Hindlimb muscle (tissue), 1 donor: ENCODE measurements at regions not wholly inside any gene's neighbourhood (a gene's known extent, or its start where the extent isn't known, plus 50 kb on each side); places are given as distances from the start of the nearest gene placed in this dataset.
A peak's percentile ranks its signal among the peaks of the same experiment; 100 is the strongest.

ENCODE experiments used
- DNase-seq: peaks from one replicate; pipeline ENCODE4 v3.0.0-alpha.2; 2013

DNA sequence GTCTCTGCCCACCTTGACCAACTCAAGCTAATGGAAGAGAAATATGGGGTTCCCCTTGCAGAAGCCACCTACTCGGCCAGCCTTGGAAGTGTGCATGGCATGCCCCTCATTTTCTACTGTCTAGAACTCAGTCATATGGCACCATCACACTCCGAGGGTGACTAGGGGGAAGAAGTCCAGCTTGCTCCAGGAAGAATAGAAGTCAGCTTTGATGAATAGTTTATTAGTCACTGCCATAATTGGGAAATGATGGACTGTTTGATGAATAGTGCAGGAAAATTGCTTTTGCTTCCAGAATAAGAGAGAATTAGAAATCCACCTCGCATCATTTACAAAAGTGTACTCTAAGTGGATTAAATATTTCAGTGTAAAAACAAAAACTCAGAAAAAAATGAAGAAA, 1030.6 kb downstream of the VRK1 start:
- no peak for DNase-seq

DNA sequence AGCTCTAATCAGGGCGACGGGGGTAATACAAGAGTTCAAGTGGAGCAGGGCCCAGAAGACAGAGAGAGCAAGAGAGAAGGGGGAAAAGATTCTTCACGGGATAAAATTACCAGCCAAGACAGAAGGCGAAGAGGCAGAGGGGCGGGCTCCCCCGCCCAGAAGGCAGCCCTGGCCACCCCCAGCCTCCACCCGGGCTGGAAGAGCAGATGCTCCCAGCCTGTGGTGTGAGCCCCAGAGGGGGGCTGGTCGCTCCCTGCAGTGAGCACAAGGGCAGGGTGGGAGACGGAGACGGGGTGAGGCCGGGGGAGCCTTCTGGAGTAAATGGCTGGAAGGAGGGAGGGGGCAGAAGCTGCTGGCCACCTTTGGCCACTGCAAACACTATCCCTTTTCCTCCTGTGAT, 1035.6 kb downstream of the VRK1 start:
- DNase-seq = no peak

DNA sequence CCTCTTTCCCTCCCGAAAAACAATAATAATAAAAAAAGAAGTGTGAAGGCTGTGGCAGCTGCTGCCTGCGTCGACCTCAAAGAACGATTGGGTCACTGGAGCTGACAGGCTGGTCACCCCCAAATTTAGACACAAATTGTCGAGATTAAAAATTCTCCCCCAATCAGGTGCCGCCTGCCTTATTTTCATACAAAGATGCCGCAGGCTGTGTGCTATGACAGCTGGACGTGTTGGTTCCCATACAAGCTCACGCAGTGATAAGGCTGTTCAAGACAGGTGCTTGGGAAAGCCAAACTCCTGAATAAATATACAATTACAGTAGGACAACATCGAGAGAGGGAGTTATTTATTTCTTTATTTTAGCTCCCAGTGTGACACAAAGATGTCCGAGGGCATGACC, 1041.8 kb downstream of the VRK1 start:
- no peak for DNase-seq

DNA sequence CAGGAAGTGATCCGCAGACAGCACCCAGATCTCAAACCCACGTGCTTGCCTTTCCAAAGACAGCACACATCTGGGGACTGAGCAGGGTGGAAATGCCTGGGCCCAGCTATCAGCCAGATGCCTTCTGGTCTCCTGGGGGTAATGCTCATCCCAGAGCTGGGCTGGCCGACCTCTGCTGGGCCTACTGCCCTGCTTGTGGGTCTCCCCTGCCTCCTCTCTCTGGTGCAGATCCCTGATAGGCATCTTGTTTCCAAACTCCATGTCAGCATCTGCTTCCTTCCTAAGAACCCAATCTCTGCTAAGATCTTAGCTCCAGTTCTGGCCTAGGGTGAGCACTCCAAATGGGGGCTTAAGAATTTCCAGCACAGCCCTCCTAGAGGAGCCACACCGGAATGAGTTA, 1043.0 kb downstream of the VRK1 start:
- DNase-seq = no peak

DNA sequence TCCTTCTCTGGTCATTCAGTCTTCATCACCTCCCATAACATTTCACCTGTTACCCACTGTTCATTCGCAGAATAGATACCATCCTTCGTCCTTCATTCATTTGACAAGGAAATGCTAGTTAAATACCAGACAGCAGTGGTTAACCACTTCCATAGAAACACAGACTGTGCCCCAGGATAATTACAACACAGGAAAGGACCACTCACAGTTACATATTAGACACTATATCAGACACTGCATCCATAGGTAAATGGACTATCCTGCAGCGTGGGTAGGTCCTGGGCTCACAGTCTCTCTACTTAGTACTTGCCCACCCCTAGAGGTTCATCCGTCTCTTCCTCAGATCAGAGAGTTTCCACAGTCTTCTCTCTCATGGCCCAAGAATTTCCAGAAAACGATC, 1044.6 kb downstream of the VRK1 start:
- DNase-seq = no peak

DNA sequence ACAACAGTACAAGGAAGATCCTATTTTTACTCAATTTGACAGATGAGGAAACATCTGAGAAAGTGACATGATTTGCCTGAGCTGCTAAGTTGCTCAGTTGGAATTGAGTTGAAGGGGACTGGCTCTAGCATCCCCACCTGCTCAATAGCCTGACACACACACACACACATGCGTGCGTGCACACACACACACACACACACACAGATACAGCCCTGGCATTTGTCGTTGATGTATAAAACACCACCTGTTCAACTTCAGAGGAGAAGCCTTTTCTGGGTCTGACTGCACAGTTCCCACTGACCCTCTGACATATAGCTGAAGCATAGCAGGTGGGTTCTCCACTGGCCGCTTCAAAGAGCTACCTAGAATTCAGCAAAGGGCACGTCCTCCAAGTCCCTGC, 1045.9 kb downstream of the VRK1 start:
- no peak for DNase-seq

DNA sequence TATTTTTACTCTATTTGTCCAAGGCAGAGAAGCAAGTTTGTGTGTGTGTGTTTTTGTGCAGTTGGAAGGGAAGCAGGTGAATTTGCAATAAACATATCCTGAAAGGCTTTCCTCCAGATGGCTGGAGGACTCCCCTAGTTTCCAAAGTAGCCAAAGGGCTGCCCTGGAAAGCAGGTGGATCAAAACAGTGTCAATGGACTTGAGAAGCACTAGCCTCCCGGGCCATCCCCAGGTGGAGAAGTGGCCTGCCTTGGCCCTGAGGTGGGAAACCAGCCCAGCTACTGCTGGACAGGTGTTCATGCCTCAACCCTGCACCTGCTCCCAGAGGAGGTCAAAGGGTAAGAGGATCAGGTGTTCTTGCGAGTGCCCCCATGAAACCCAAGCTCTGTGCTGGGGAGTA, 1046.9 kb downstream of the VRK1 start:
- DNase-seq = no peak

DNA sequence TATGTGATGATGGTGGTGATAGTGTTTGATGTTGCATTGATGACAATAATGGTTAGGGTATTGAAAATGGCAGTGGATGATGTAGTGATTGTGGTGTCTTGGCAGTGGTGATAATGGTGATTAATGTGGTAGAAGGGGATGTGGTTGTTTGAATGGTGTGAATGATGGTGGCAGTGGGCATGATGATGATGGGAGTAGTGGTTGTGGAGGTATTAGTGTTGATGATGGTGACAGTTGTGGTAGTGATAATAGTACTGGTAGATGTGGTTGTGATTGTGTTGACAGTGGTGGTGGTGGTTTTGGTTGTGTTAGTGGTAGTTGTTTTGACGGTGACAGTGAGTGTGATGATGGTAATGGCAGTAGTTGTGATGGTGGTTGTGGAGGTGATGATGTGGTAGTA, 1049.0 kb downstream of the VRK1 start:
- DNase-seq = no peak

DNA sequence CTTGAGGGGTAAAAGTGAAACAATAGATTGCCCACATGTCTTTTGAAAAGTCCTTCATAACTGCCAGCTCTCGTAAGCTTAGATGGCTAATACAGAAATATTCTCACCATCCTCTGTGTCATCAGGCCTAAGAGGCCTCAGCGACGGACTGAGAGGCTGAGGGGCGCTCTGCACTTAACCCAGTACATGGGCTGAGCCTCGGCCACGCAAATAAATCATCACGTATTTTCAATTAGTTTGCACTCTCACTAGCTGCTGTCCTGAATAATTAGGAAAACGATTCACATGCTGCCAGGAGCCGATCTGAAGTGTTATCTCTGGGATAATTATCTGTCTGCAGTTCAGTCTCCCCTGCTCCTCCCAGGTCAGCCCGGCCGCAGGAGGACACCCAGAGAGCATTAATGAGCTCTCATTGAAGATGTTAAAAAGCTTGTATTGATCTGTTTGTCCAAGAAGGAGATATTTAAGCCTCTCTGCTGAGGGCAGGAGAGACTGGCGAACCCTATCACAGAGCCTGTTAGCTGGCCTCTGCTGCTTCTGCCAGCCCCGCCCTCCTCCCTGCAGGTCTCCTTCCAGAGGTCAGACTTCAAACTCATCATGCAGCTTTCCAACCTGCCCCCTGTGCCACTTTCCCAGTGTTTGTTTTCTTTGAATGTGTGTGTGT, 1051.3 kb downstream of the VRK1 start:
- no peak for DNase-seq

DNA sequence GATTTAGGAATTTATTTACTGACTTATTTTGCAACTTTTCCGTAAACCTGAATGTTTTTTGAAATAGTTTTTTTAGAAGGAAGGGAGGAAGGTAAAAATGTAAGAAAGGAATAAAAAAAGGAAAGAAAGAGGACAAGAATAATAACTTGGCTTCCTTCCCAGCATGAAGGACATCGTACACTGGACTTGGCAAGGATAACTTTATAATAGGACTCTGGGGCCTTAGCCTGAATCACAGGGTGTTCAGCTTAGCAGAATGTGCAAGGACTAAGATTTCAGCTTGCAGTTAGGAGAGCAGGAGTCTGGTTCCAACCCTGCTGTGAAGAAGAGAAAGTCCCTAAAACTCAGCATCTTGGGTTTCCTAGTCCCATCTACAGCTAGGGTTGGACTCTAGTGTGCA, 1053.3 kb downstream of the VRK1 start:
- no peak for DNase-seq

DNA sequence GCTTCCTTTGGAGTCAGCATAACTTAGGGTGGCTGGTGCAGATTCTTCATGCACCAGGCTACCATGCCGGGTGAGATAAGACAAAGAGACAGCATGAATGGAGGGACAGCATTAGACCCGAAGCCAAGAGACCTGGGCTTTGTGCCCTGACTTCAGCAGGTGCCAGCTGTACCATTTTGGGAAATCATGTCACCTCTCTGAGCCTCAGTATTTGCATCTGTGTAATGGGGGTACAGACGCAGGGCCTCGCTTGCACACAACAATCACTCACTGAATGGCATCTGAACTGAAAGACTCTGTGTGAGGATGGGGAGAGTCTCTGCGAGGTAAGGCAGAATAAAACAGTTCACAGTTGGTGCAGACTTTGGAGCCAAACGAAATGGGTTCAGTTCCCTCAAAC, 1053.7 kb downstream of the VRK1 start:
- no peak for DNase-seq

DNA sequence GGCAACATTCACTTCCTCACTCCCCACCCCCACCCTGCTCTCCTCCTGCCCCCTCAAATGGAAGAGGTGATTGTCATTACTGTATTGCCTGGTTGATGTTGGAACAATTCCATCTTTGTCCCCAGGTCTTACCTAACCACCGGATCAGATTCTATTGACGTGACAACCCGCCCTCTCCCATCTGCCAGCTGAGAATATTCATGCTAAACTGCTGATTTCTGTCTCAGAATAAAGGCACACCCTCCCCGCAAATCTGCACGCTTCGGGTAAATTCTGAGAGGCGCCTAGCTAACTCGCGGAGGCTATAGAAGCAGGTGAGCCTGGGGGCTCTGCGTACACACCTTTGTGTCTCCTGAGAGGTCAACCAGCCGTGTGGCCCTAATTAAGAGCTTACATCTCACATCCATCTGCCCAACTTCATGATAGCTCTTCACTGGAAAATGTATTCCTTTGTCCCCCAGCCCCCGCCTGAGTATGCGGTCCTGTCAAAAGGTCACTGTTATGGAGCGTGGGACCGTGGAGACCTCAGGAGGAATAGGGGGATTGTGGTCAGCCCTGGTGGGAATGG, 1054.3 kb downstream of the VRK1 start:
- no peak for DNase-seq

DNA sequence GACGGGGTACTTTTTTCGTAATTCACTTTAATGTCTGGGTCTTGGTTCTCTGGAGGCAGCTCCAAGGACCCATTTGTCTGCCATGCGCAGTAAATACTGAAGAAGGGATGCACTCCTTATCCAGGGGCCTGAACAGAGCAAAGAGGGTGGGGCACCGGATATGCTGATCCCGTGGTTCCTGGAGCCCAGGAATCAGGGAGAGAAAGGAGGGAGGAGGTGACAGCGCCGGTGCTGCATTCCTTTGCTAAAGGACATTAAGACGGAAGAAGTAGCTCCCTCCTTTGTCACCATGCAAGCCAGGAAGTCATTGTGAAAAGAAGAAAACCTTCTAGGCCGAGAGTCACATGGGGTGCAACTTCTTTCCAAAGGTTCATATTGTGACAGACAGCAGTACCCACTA, 1057.7 kb downstream of the VRK1 start:
- DNase-seq = no peak

DNA sequence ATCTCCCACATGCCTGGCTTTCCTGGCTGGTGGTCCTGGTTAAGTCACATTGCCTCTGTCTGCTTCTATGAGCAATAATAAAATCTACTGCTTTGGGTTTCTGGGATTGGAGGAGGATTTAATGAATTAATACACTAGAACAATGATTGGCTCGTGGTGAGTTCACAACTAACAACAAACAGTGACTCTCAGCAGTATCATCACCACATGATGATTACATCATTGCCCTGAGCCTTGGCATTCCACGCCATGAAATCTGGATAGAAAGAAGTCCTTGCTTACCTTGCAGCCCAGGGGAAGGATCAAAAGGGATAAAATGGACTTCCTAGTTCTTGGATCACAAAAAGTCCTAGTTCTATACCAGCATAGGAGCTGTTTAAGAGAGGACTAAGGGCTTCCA, 1069.0 kb downstream of the VRK1 start:
- no peak for DNase-seq

DNA sequence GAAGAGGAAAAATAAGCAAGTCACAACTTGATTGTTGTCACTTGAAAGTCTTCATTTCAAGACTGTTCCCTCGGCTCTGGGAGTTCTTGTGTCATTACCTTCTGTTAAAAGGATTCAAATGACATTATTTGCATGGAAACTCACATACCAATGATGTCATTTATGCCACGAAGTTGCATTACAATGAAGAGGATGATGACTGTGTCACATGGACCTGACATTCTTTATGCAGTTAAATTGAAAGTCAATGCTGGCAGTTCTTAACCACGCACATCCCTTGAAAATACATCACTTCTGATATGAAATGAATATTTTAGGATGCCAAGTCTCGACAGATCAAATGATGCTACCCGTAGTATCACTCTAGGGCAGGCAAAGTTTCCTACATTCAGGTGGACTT, 1069.5 kb downstream of the VRK1 start:
- DNase-seq = no peak

DNA sequence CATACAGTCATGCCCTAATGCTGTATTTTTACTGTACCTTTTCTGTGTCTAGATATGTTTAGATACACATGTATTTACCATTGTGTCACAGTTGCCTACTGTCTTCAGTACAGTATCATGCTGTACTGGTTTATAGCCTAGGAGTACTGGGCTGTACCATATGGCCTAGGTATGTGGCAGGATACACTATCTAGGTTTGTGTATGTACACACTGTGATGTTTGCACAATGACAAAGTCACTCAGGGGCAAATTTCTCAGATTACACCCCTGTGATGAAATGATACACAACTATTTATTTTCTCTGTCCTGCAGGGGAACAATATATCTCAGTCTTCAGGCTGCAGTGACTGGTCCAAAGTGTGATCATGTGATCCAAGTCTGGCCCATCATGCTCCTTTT, 1076.1 kb downstream of the VRK1 start:
- no peak for DNase-seq

DNA sequence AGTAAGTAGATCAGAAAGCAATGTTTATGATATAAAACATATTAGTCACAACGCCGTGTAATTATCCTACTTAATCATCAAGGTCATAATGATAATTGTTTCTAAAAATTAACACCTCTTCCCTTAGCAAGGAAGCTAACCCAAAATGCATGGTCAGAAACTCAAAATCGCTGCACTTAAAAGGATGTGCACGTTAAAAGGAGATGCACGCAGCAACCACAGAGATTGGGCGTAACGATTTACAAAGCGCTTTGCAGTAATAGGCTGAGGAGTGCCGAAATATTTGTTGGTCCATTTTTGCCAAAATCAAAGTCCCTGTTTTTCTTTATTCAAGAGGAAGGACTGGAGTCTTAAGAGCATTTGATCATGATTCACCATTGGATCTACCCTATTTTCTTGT, 1077.2 kb downstream of the VRK1 start:
- DNase-seq = no peak

DNA sequence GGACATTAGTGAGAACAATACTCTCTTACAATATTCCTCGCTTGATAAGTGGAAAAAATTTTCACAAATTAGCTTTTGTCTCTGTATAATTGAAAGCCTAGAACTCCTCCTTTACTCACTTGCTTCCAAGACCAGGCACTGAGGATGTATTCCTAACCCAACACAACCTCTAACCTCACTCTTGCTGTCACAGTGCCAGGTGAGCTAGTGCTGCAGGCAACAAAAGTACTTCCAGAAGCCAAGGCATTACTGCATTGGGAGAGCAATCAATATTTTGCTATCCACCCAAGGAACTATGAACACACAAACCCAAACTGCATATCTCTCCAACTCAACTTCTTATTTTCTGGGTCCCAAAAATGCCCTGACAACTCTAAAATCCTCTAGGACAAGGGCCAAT, 1081.0 kb downstream of the VRK1 start:
- DNase-seq = no peak

DNA sequence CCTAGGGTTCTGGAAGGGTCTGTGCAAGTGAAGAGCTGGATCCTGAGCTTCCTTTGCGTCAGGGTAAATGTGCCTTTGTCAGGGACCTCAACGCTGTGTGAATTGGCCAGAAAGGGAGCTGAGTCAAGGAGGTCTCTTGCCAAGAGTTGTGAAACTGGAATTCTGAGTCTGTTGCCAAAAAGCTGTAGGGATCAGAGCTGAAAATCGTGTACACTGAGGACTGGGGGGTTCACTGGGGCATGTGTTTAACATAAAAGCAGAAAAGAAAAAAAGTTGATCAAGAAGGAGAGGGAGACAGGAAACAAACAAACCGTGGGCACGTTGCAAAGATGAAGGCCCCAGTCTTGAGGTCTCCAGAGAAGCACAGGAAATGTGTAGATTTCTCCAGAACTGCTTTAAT, 1081.5 kb downstream of the VRK1 start:
- peak; percentile 48 for DNase-seq

DNA sequence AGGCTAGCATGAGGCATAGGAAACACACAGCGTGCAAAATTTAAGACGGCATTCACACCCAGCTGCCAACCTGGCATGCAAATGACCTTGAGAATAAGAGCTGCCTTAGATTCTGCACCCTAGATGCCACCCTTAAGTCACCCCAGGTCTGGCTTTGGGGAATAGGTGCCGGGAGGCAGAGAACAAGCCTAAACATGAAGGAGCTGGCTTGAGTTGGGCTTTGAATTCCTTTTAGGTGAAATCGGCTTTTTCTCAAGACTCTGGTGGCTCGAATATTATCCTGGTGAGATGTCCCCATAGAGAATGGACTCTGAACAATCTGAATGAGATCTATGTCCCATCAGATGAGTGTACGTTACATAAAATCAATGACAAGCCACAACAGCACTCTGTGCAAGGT, 1090.5 kb downstream of the VRK1 start:
- DNase-seq = no peak

DNA sequence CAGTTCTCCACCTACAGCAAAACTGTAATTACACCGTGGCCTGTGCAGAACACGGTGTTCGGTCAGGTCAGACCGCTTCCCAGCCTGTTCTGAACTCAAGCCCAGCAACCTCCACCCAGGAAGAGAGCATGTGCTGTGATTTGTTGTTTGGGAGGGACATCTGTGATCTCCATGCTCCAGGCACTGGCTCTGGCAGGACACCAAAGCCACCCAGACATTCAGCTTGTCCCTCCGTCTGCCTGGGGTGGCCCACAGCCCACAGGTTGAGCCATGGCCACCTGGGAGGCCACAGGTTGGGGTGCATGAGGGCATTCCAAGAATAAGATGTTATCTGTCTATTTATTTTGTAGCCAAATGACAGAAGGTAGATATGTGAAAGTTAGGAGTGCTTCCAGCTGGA, 1091.1 kb downstream of the VRK1 start:
- no peak for DNase-seq

DNA sequence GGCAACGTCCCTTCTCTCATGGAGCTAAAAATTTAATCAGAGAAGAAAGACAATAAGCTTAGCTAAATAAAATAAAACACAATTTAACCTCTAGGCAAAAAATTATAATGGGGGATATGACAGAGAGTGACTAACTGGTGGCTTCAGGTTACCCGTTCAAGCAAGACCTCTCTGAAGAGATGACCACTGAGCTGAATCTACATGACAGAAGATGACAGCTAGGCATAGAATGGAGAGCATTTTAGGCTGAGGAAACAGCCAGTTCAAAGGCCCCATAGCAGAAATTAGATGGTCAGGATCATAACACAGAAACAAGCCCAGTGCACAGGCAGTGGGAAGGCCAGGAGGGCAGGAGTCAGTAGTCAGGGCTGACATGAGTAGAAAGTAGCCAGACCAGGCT, 1094.3 kb downstream of the VRK1 start:
- no peak for DNase-seq

DNA sequence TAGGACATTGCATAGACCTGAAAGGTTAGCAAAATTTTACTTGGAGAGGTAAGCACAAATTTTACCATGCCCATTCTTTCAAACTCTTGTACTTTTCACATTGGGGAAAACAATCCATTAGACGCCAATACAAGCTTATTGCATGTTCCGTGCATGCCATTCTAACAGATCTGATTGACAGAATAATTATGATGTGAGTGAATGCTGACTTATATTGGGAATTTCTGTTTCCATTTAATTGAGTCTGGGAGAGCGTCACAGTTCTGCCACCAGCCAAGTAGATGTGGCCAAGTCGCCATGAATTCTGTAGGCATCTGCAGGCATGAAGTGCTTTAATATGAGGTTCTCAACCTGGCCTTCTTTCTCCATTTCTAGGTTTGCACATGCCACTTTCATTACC, 1097.4 kb downstream of the VRK1 start:
- no peak for DNase-seq

DNA sequence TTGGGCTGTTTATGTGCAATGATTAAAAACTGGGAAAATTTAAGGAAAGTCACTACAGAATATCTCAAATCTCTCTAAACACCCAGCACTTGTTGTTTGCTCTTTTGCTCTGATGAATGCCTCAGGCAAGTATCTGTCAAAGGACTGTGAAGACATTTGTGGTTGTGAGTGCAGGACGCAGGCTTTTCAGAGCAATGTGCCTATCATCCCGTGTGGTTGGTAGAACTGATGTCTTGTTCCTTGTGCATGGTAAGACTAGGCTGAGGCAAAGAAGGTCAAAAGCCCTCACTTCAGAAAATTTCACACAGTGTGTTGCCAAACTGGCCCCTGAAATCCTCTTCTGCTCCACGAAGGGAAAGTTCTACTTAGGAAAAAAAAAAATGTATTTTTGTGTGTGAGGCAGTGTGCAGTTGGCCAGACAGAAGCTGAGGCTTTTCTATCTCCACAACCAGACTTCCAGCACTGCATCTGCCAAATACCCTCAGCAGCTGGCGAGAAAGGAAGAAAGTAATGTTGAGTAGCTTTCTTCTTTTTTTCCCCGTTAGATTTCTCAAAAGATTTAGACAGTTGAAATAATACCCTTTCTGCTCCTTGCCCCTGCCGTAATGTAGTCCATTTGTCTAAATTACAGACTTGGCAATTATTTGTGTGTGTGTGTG, 1103.1 kb downstream of the VRK1 start:
- no peak for DNase-seq

DNA sequence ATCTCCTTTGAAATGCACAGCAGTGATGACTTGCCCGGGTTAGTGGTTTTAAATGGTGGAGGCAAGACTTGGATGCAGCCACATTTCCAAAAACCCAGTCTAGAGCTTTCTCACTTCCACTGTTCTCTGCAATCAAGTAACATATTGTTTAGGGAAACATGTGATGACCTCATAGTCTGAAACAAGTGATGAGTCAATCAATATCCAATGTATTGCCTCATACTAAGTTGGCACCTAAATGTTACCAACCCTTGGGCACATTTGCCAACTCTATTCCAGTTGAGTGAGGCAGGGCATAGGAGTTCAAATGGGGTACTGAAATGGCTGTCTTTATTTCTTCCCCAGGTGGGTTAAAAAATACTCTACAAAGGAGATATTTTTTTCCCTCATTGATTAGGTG, 1105.4 kb downstream of the VRK1 start:
- no peak for DNase-seq
